DMS 273 (cell line): ENCODE measurements at regions not wholly inside any gene's neighbourhood (a gene's known extent, or its start where the extent isn't known, plus 50 kb on each side); places are given as distances from the start of the nearest gene placed in this dataset.
"Not testable (repeated sequence)": the region's sequence is repeated elsewhere in the genome, so short reads cannot be mapped to it uniquely, and the experiment has no call there.

Experiments
- DNase-seq: peaks from one replicate; lab custom pipeline; 2025; ENCODE audit not compliant: unreplicated experiment; lab: John Stamatoyannopoulos, UW

- DNase-seq: no peak
These were observed 122.6 kb upstream of the IRX4 start for GRCh38 chr5:2005101-2006041.

GRCh38 chr5:2003690-2004365 is 121.1 kb upstream of the IRX4 start:
- DNase-seq: no peak

- no peak for DNase-seq
These were observed 120.5 kb upstream of the IRX4 start for GRCh38 chr5:2003206-2003605.

- no peak for DNase-seq
These were observed 118.6 kb upstream of the IRX4 start for GRCh38 chr5:2001300-2001699.

- no peak for DNase-seq
These were observed 117.9 kb upstream of the IRX4 start for GRCh38 chr5:2000591-2000990.

- no peak for DNase-seq
These were observed 117.1 kb upstream of the IRX4 start for GRCh38 chr5:1999794-2000193.

GRCh38 chr5:1998716-1999317 is 116.1 kb upstream of the IRX4 start:
- DNase-seq: no peak

GRCh38 chr5:1998348-1998669 is 115.6 kb upstream of the IRX4 start:
- DNase-seq: no peak

GRCh38 chr5:1997640-1998347 is 115.1 kb upstream of the IRX4 start:
- no peak for DNase-seq

GRCh38 chr5:1995491-1995890 is 112.8 kb upstream of the IRX4 start:
- DNase-seq: no peak

- DNase-seq: no peak
These were observed 104.7 kb upstream of the IRX4 start for GRCh38 chr5:1987471-1987870.

- DNase-seq: no peak
These were observed 103.1 kb upstream of the IRX4 start for GRCh38 chr5:1985781-1986180.

- no peak for DNase-seq
These were observed 101.4 kb upstream of the IRX4 start for GRCh38 chr5:1983919-1984695.

GRCh38 chr5:1983401-1983800 is 100.7 kb upstream of the IRX4 start:
- DNase-seq: no peak

GRCh38 chr5:1982561-1982960 is 99.8 kb upstream of the IRX4 start:
- DNase-seq: not testable (repeated sequence)

GRCh38 chr5:1975898-1976765 is 93.4 kb upstream of the IRX4 start:
- DNase-seq: peak; percentile 16

- no peak for DNase-seq
These were observed 92.6 kb upstream of the IRX4 start for GRCh38 chr5:1975406-1975715.

GRCh38 chr5:1974501-1975405 is 92.0 kb upstream of the IRX4 start:
- no peak for DNase-seq

GRCh38 chr5:1974081-1974480 is 91.4 kb upstream of the IRX4 start:
- no peak for DNase-seq
